IMR-90 (cell line): ENCODE measurements at regions not wholly inside any gene's neighbourhood (a gene's known extent, or its start where the extent isn't known, plus 50 kb on each side); places are given as distances from the start of the nearest gene placed in this dataset.

Experiments used
- ATAC-seq: fragments of 200-7000 bp; cut with Tn5 transposase; 2 replicates; pipeline ENCODE4 v1.9.1; 2020; ENCODE audit warnings: low read depth, mild to moderate bottlenecking, moderate library complexity
- BruUV-seq: library from RNA; stranded (reverse); fragments of 400-500 nt; replicated peaks from 2 replicates; lab custom pipeline; 2021; lab: Mats Ljungman, UMichigan
- CTCF ChIA-PET: fragments of 300-600 bp; formaldehyde crosslinking; extraction: SDS; loops from one replicate; lab custom pipeline; 2021; ENCODE audit warnings: antibody characterized with exemption; lab: Yijun Ruan, JAX
- POLR2A ChIA-PET: fragments of 300-600 bp; sonication (Branson Sonifier 250); formaldehyde crosslinking; loops from one replicate; lab custom pipeline; 2022; ENCODE audit warnings: antibody characterized with exemption; ENCODE audit not compliant: unreplicated experiment; lab: Charles Lee
- DNase-seq: peaks from one replicate; pipeline ENCODE4 v3.0.0; 2013
- H2AFZ ChIP-seq: replicated peaks from 2 replicates; pipeline ENCODE3; 2013; ENCODE audit warnings: low read length, mild to moderate bottlenecking; ENCODE audit not compliant: poor library complexity
- H2AK5ac ChIP-seq: 2 replicates; pipeline ENCODE4 v1.6.1; 2013; ENCODE audit warnings: low read depth, low read length, inconsistent platforms
- H2AK9ac ChIP-seq: replicated peaks from 2 replicates; pipeline ENCODE3; 2013; ENCODE audit warnings: mild to moderate bottlenecking, low read depth, low read length, moderate library complexity; ENCODE audit not compliant: poor library complexity
- H2BK120ac ChIP-seq: 2 replicates; pipeline ENCODE4 v1.6.1; 2013; ENCODE audit warnings: low read depth, low read length, inconsistent platforms
- H2BK15ac ChIP-seq: 3 replicates; pipeline ENCODE4 v1.6.1; 2013; ENCODE audit warnings: low read depth, low read length, inconsistent platforms
- H2BK20ac ChIP-seq: 2 replicates; pipeline ENCODE4 v1.6.1; 2013; ENCODE audit warnings: low read depth, mild to moderate bottlenecking, inconsistent platforms, low read length, moderate library complexity
- H2BK5ac ChIP-seq: 2 replicates; pipeline ENCODE4 v1.6.1; 2013; ENCODE audit warnings: mild to moderate bottlenecking, low read depth, low read length, inconsistent platforms; ENCODE audit not compliant: poor library complexity, severe bottlenecking
- H3K14ac ChIP-seq: replicated peaks from 2 replicates; pipeline ENCODE4 v1.6.1; 2013; ENCODE audit warnings: low read depth, low read length, inconsistent platforms
- H3K18ac ChIP-seq: 2 replicates; pipeline ENCODE4 v1.6.1; 2013; ENCODE audit warnings: low read depth, low read length, control low read depth
- H3K23ac ChIP-seq: 2 replicates; pipeline ENCODE4 v1.6.1; 2013; ENCODE audit warnings: low read depth, low read length, inconsistent platforms
- H3K27ac ChIP-seq: 2 replicates; pipeline ENCODE4 v1.5.1; 2013; ENCODE audit warnings: mild to moderate bottlenecking, control low read depth, low read length; ENCODE audit not compliant: insufficient read depth
- H3K27me3 ChIP-seq: 2 replicates; pipeline ENCODE4 v1.6.1; 2013; ENCODE audit warnings: low read length; ENCODE audit not compliant: control insufficient read depth, insufficient read depth
- H3K36me3 ChIP-seq: 2 replicates; pipeline ENCODE4 v1.6.1; 2013; ENCODE audit warnings: low read length, mixed read lengths; ENCODE audit not compliant: control insufficient read depth, insufficient read depth
- H3K4ac ChIP-seq: 2 replicates; pipeline ENCODE4 v1.6.1; 2013; ENCODE audit warnings: low read depth, low read length, inconsistent platforms
- H3K4me1 ChIP-seq: 2 replicates; pipeline ENCODE4 v1.6.1; 2013; ENCODE audit warnings: low read length, mixed read lengths; ENCODE audit not compliant: control insufficient read depth, insufficient read depth
- H3K4me2 ChIP-seq: 2 replicates; pipeline ENCODE4 v1.6.1; 2013; ENCODE audit warnings: low read depth, mild to moderate bottlenecking, control low read depth, low read length, moderate library complexity
- H3K4me3 ChIP-seq: 2 replicates; pipeline ENCODE4 v1.5.1; 2013; ENCODE audit warnings: low read depth, mild to moderate bottlenecking, control low read depth, low read length, moderate library complexity; ENCODE audit not compliant: insufficient read depth
- H3K56ac ChIP-seq: 2 replicates; pipeline ENCODE4 v1.6.1; 2013; ENCODE audit warnings: low read length, inconsistent platforms; ENCODE audit not compliant: insufficient read depth; ENCODE audit errors: extremely low read depth
- H3K79me1 ChIP-seq, 2 experiments: 2 replicates each; pipeline ENCODE4 v1.6.1; 2013; ENCODE audit warnings: low read length in 2 of 2, inconsistent platforms in 1 of 2, low read depth in 1 of 2
- H3K9ac ChIP-seq: 2 replicates; pipeline ENCODE4 v1.6.1; 2013; ENCODE audit warnings: low read depth, low read length, control low read depth
- H3K9me1 ChIP-seq: 2 replicates; pipeline ENCODE4 v1.6.1; 2013; ENCODE audit warnings: low read length, inconsistent platforms; ENCODE audit not compliant: insufficient read depth
- H3K9me3 ChIP-seq: 2 replicates; pipeline ENCODE4 v1.6.1; 2013; ENCODE audit warnings: low read length; ENCODE audit not compliant: control insufficient read depth, insufficient read depth
- H4K20me1 ChIP-seq: 2 replicates; pipeline ENCODE4 v1.6.1; 2013; ENCODE audit warnings: low read length, inconsistent platforms; ENCODE audit not compliant: insufficient read depth
- H4K5ac ChIP-seq: 2 replicates; pipeline ENCODE4 v1.6.1; 2013; ENCODE audit warnings: mild to moderate bottlenecking, low read depth, low read length, control low read depth
- H4K8ac ChIP-seq, 2 experiments: 2 replicates each; pipeline ENCODE4 v1.6.1; 2013; ENCODE audit warnings: low read depth in 2 of 2, low read length in 2 of 2, control low read depth in 1 of 2, inconsistent platforms in 1 of 2
- H4K91ac ChIP-seq: 2 replicates; pipeline ENCODE4 v1.6.1; 2013; ENCODE audit warnings: low read depth, low read length, inconsistent platforms; ENCODE audit not compliant: insufficient read depth
- BHLHE40 ChIP-seq: fragments of 150-350 bp; IDR thresholded peaks from 2 replicates; pipeline ENCODE4 v1.6.1; 2016; ENCODE audit warnings: mild to moderate bottlenecking, low read depth, low read length
- CEBPB ChIP-seq: IDR thresholded peaks from 2 replicates; pipeline ENCODE4 v1.6.1; 2012; ENCODE audit warnings: low read depth, low read length, improper control_type of control experiment
- CHD1 ChIP-seq: IDR thresholded peaks from 2 replicates; pipeline ENCODE4 v1.6.1; 2012; ENCODE audit warnings: low read depth, low read length, improper control_type of control experiment
- CTCF ChIP-seq: conservative IDR thresholded peaks from 2 replicates; pipeline ENCODE4 v1.5.1; 2012; ENCODE audit warnings: mild to moderate bottlenecking, low read depth, low read length, improper control_type of control experiment
- ELK1 ChIP-seq: fragments of 150-350 bp; IDR thresholded peaks from 2 replicates; pipeline ENCODE4 v1.6.1; 2016; ENCODE audit warnings: low read depth, mild to moderate bottlenecking, low read length, moderate library complexity, borderline replicate concordance
- FOS ChIP-seq: fragments of 150-350 bp; IDR thresholded peaks from 2 replicates; pipeline ENCODE4 v1.6.1; 2016; ENCODE audit warnings: low read depth, low read length
- MAFK ChIP-seq: IDR thresholded peaks from 2 replicates; pipeline ENCODE4 v1.6.1; 2012; ENCODE audit warnings: low read depth, low read length, improper control_type of control experiment
- MAZ ChIP-seq: IDR thresholded peaks from 2 replicates; pipeline ENCODE4 v1.6.1; 2012; ENCODE audit warnings: low read depth, mild to moderate bottlenecking, low read length, improper control_type of control experiment, moderate library complexity, borderline replicate concordance
- MXI1 ChIP-seq: IDR thresholded peaks from 2 replicates; pipeline ENCODE4 v1.6.1; 2012; ENCODE audit warnings: low read depth, mild to moderate bottlenecking, low read length, moderate library complexity, borderline replicate concordance
- NFE2L2 ChIP-seq: fragments of 150-350 bp; IDR thresholded peaks from 2 replicates; pipeline ENCODE4 v1.6.1; 2016; ENCODE audit warnings: low read depth, mild to moderate bottlenecking, low read length
- POLR2A ChIP-seq: IDR thresholded peaks from 2 replicates; pipeline ENCODE4 v1.6.1; 2012; ENCODE audit warnings: mild to moderate bottlenecking, low read depth, low read length
- RAD21 ChIP-seq: IDR thresholded peaks from 2 replicates; pipeline ENCODE4 v1.6.1; 2012; ENCODE audit warnings: low read length, improper control_type of control experiment
- RCOR1 ChIP-seq: IDR thresholded peaks from 2 replicates; pipeline ENCODE4 v1.6.1; 2012; ENCODE audit warnings: mild to moderate bottlenecking, low read length, improper control_type of control experiment; ENCODE audit not compliant: insufficient replicate concordance
- RFX5 ChIP-seq: IDR thresholded peaks from 2 replicates; pipeline ENCODE4 v1.8.0; 2012; ENCODE audit warnings: low read depth, mild to moderate bottlenecking, low read length, moderate library complexity
- SMC3 ChIP-seq: fragments of 150-350 bp; IDR thresholded peaks from 2 replicates; pipeline ENCODE4 v1.6.1; 2016; ENCODE audit warnings: low read depth, mild to moderate bottlenecking, antibody characterized with exemption, low read length, moderate library complexity
- USF2 ChIP-seq: fragments of 150-350 bp; IDR thresholded peaks from 2 replicates; pipeline ENCODE4 v1.6.1; 2017; ENCODE audit warnings: mild to moderate bottlenecking, antibody characterized with exemption, low read length, low read depth
- WGBS, 2 experiments: methylation state at CpG; one replicate each; pipeline versions ENCODE4 v1.1.5 to v1.1.7; 2013; ENCODE audit warnings: missing lambda C conversion rate in 2 of 2; ENCODE audit not compliant: insufficient read length in 1 of 2; ENCODE audit errors: extremely low coverage in 2 of 2; 5-methylcytosine and 5-hydroxymethylcytosine counted together
- dilution Hi-C: fragments of 300-500 bp; cut with HindIII; formaldehyde crosslinking; loops from one replicate; pipeline ENCODE4 v1.14.3; 2018; ENCODE audit warnings: low sequenced_read_pairs; ENCODE audit not compliant: unreplicated experiment
- in situ Hi-C: fragments of 300-500 bp; cut with MboI; formaldehyde crosslinking; loops from 3 replicates; pipeline ENCODE4 v1.14.3; 2019; ENCODE audit warnings: low sequenced_read_pairs, inconsistent platforms, mixed read lengths
- intact Hi-C: fragments of 100-400 bp; cut with micrococcal nuclease; formaldehyde crosslinking; loops from 2 replicates; pipeline ENCODE4 v1.10.0; 2022

- dilution Hi-C loops: no loop called here
- H3K9ac ChIP-seq: no peak overlapping the region
- H3K27ac ChIP-seq: no peak overlapping the region
- H3K14ac ChIP-seq: no peak overlapping the region
- H2AK5ac ChIP-seq: no peak overlapping the region
- no peak overlapping the region for H2BK120ac ChIP-seq
- H2AK9ac ChIP-seq: no peak overlapping the region
- H3K4me2 ChIP-seq: peak overlapping the region; percentile 17; the same call in 1 of the 2 replicates
- no peaks in the 10 kb centered on the region; the same call in 1 of the 2 replicates for H3K9me3 ChIP-seq
- no peak for TF ChIP-seq NFE2L2
- no peak for TF ChIP-seq RAD21
- no peak for TF ChIP-seq FOS
- no peak for TF ChIP-seq RCOR1
- TF ChIP-seq CHD1: no peak
- TF ChIP-seq SMC3: no peak
- TF ChIP-seq BHLHE40: no peak
- no peak for TF ChIP-seq USF2
- no peak for TF ChIP-seq MXI1
- no peak for TF ChIP-seq POLR2A
- no peak for TF ChIP-seq ELK1
- no peak for TF ChIP-seq MAFK
- TF ChIP-seq MAZ: no peak
- no peak for TF ChIP-seq CEBPB
- no peak for TF ChIP-seq CTCF
- TF ChIP-seq RFX5: no peak
- 6% methylated on average over 3 of the region's 14 CpGs; no CpG with 5 or more reads in 1 of the 2 experiments for WGBS, 2 experiments
- in situ Hi-C loops: no loop called here
- H3K56ac ChIP-seq: no peak overlapping the region
- ATAC-seq: no peak
- BruUV-seq: no TSS peak
- no peak overlapping the region for H2BK15ac ChIP-seq
- no peak overlapping the region for H3K4ac ChIP-seq
- peak overlapping the region; percentile 26 for H2AFZ ChIP-seq
- no peak overlapping the region for H2BK20ac ChIP-seq
- H3K79me1 ChIP-seq: no peaks in the 10 kb centered on the region
- H4K8ac ChIP-seq: no peak overlapping the region
- ChIA-PET CTCF (no interaction called here), POLR2A (no interaction called here)
- H3K9me1 ChIP-seq: no peaks in the 10 kb centered on the region
- H3K36me3 ChIP-seq: no peaks in the 10 kb centered on the region
- no peak overlapping the region for H2BK5ac ChIP-seq
- no peaks in the 10 kb centered on the region for H3K4me1 ChIP-seq
- no peak overlapping the region for H3K23ac ChIP-seq
- H3K27me3 ChIP-seq: no peaks in the 10 kb centered on the region
- no peak for DNase-seq
- no peak overlapping the region for H4K5ac ChIP-seq
- intact Hi-C loops: no loop called here
- no peaks in the 10 kb centered on the region for H4K20me1 ChIP-seq
- H3K4me3 ChIP-seq: no peak overlapping the region
- H3K18ac ChIP-seq: no peak overlapping the region
- H4K91ac ChIP-seq: no peak overlapping the region
These were observed 275.5 kb upstream of the IRX5 start for GRCh38 chr16:54655121-54655590.
